Liver (tissue), 8 donors: ENCODE measurements at regions not wholly inside any gene's neighbourhood (a gene's known extent, or its start where the extent isn't known, plus 50 kb on each side); places are given as distances from the start of the nearest gene placed in this dataset.

Experiments used
- DNase-seq: peaks from one replicate; pipeline ENCODE4 v3.0.0-alpha.2; 2017; ENCODE audit warnings: low spot score
- H3K27ac ChIP-seq, 2 donors: one replicate each; pipeline ENCODE4 v1.7.0; 2013; ENCODE audit warnings: inconsistent platforms in 2 of 2, low read length in 2 of 2, control low read depth in 1 of 2, low read depth in 1 of 2, mild to moderate bottlenecking in 1 of 2
- H3K27me3 ChIP-seq, 4 donors: one replicate each; pipeline versions ENCODE4 v1.6.1 to v1.7.0; 2013; ENCODE audit warnings: low read length in 3 of 4, inconsistent platforms in 1 of 4, mild to moderate bottlenecking in 1 of 4, moderate library complexity in 1 of 4; ENCODE audit not compliant: control insufficient read depth in 4 of 4, insufficient read depth in 4 of 4
- H3K36me3 ChIP-seq, 4 donors: one replicate each; pipeline versions ENCODE4 v1.6.1 to v1.7.0; 2013; ENCODE audit warnings: low read length in 3 of 4, mild to moderate bottlenecking in 3 of 4, low read depth in 1 of 4, moderate library complexity in 1 of 4; ENCODE audit not compliant: control insufficient read depth in 4 of 4, insufficient read depth in 3 of 4
- H3K4me1 ChIP-seq, 4 donors: one replicate each; pipeline versions ENCODE4 v1.6.1 to v1.7.0; 2013; ENCODE audit warnings: low read length in 3 of 4, mild to moderate bottlenecking in 3 of 4, moderate library complexity in 1 of 4; ENCODE audit not compliant: control insufficient read depth in 4 of 4, insufficient read depth in 4 of 4
- H3K4me3 ChIP-seq, 3 donors: one replicate each; pipeline versions ENCODE4 v1.6.1 to v1.7.0; 2013; ENCODE audit warnings: low read length in 3 of 3, control low read depth in 1 of 3, low read depth in 1 of 3, mild to moderate bottlenecking in 1 of 3
- H3K9ac ChIP-seq, 2 donors: one replicate each; pipeline ENCODE4 v1.7.0; 2013; ENCODE audit warnings: low read length in 2 of 2, mild to moderate bottlenecking in 2 of 2, moderate library complexity in 2 of 2, control low read depth in 1 of 2, low read depth in 1 of 2
- H3K9me3 ChIP-seq, 4 donors: one replicate each; pipeline versions ENCODE4 v1.6.1 to v1.7.0; 2013; ENCODE audit warnings: low read length in 3 of 4; ENCODE audit not compliant: control insufficient read depth in 4 of 4
- EGR1 ChIP-seq, 2 donors: IDR thresholded peaks; 2 replicates each; pipeline ENCODE4 v1.6.1; 2016 to 2018; ENCODE audit warnings: antibody characterized with exemption in 2 of 2, low read depth in 2 of 2
- FOXA1 ChIP-seq: IDR thresholded peaks from 2 replicates; pipeline ENCODE4 v1.6.1; 2016; ENCODE audit warnings: antibody characterized with exemption
- FOXA2 ChIP-seq: IDR thresholded peaks from 2 replicates; pipeline ENCODE4 v1.6.1; 2016; ENCODE audit warnings: antibody characterized with exemption
- HNF4G ChIP-seq: IDR thresholded peaks from 2 replicates; pipeline ENCODE4 v1.6.1; 2016; ENCODE audit warnings: antibody characterized with exemption
- RAD21 ChIP-seq, 2 donors: IDR thresholded peaks; 2 replicates each; pipeline ENCODE4 v1.6.1; 2016; ENCODE audit warnings: antibody characterized with exemption in 2 of 2, mild to moderate bottlenecking in 2 of 2
- RXRA ChIP-seq, 2 donors: IDR thresholded peaks; 2 replicates each; pipeline ENCODE4 v1.6.1; 2017 to 2018; ENCODE audit warnings: antibody characterized with exemption in 2 of 2, mild to moderate bottlenecking in 1 of 2
- TAF1 ChIP-seq: conservative IDR thresholded peaks from 2 replicates; pipeline ENCODE4 v1.6.1; 2016; ENCODE audit warnings: antibody characterized with exemption, mild to moderate bottlenecking
- YY1 ChIP-seq: IDR thresholded peaks from 2 replicates; pipeline ENCODE4 v1.6.1; 2016; ENCODE audit warnings: antibody characterized with exemption, mild to moderate bottlenecking
- WGBS: extraction: QIAGEN DNeasy Blood & Tissue Kit; methylation state at CpG from one replicate; pipeline ENCODE4 v1.1.7; 2013; 5-methylcytosine and 5-hydroxymethylcytosine counted together
- TF ChIP-seq, protein P1 (sequence below): fragments of 150-350 bp; IDR thresholded peaks from 2 replicates; pipeline ENCODE4 v1.5.1; 2017; ENCODE audit warnings: improper control_type of control experiment, low read depth, low read length; ENCODE audit not compliant: missing input control
- TF ChIP-seq, protein P2 (sequence below): IDR thresholded peaks from 2 replicates; pipeline ENCODE4 v1.6.1; 2016; ENCODE audit warnings: antibody characterized with exemption, mild to moderate bottlenecking
- TF ChIP-seq, protein P3 (sequence below): IDR thresholded peaks from 2 replicates; pipeline ENCODE4 v1.6.1; 2016; ENCODE audit warnings: antibody characterized with exemption
- donor health status: healthy.
- donor health status: healthy.
- donor health status: healthy.
- donor health status: healthy.
- donor health status: healthy.

DNA sequence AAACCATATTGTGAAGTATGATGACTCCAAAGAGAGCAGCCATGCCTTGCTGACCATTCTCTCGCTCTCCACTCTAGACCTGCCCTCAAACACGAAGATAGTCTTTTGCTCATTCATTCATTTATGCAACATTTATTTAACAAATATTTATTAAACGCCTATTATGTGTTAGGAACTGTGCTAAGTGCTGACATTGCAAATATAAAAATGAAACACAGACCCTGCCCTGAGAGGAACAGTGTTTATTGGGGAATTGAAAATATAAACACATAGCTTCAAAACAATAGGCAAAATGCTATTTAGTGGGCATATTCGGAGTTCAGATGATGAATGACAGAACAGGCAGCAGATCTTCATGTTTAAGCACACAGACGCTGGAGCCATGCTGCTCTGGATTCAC, 213.6 kb downstream of the NUF2 start:
- Histone ChIP-seq H3K36me3 (no peaks in the 10 kb centered on the region), H3K9me3 (no peaks in the 10 kb centered on the region), H3K27ac (no peak overlapping the region), H3K4me1 (no peaks in the 10 kb centered on the region), H3K9ac (no peak overlapping the region), H3K4me3 (no peak overlapping the region), H3K27me3 (no peaks in the 10 kb centered on the region)
- no peak for DNase-seq
- TF ChIP-seq, protein P1, sequence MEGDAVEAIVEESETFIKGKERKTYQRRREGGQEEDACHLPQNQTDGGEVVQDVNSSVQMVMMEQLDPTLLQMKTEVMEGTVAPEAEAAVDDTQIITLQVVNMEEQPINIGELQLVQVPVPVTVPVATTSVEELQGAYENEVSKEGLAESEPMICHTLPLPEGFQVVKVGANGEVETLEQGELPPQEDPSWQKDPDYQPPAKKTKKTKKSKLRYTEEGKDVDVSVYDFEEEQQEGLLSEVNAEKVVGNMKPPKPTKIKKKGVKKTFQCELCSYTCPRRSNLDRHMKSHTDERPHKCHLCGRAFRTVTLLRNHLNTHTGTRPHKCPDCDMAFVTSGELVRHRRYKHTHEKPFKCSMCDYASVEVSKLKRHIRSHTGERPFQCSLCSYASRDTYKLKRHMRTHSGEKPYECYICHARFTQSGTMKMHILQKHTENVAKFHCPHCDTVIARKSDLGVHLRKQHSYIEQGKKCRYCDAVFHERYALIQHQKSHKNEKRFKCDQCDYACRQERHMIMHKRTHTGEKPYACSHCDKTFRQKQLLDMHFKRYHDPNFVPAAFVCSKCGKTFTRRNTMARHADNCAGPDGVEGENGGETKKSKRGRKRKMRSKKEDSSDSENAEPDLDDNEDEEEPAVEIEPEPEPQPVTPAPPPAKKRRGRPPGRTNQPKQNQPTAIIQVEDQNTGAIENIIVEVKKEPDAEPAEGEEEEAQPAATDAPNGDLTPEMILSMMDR: no peak
- TF ChIP-seq RXRA (IDR thresholded peaks at IDR 0.05): no peak
- TF ChIP-seq, protein P2, sequence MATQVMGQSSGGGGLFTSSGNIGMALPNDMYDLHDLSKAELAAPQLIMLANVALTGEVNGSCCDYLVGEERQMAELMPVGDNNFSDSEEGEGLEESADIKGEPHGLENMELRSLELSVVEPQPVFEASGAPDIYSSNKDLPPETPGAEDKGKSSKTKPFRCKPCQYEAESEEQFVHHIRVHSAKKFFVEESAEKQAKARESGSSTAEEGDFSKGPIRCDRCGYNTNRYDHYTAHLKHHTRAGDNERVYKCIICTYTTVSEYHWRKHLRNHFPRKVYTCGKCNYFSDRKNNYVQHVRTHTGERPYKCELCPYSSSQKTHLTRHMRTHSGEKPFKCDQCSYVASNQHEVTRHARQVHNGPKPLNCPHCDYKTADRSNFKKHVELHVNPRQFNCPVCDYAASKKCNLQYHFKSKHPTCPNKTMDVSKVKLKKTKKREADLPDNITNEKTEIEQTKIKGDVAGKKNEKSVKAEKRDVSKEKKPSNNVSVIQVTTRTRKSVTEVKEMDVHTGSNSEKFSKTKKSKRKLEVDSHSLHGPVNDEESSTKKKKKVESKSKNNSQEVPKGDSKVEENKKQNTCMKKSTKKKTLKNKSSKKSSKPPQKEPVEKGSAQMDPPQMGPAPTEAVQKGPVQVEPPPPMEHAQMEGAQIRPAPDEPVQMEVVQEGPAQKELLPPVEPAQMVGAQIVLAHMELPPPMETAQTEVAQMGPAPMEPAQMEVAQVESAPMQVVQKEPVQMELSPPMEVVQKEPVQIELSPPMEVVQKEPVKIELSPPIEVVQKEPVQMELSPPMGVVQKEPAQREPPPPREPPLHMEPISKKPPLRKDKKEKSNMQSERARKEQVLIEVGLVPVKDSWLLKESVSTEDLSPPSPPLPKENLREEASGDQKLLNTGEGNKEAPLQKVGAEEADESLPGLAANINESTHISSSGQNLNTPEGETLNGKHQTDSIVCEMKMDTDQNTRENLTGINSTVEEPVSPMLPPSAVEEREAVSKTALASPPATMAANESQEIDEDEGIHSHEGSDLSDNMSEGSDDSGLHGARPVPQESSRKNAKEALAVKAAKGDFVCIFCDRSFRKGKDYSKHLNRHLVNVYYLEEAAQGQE: no peak
- WGBS: 72% methylated on average over 5 of the region's 5 CpGs

DNA sequence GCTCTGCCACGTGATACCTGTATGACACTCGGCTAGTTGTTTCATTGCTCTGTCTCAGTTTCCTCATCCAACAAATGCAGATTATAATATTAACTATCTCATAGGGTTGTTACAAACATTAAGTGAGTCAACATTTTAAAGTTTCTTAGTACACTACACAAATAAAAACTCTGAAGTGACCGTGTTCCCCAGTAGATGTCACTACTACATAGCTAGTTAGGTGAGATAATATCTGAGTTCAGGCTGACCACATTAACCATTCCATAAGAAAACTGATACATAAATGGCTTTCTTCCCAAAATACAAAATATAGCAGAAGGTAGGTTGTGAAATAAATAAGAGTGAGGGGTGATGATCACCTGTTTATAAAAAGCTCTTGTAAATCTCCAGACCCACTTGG, 214.1 kb downstream of the NUF2 start:
- 52% methylated on average over 3 of the region's 3 CpGs for WGBS
- no peaks in the 10 kb centered on the region for H3K27me3 ChIP-seq
- no peaks in the 10 kb centered on the region for H3K36me3 ChIP-seq
- TF ChIP-seq RXRA (IDR thresholded peaks at IDR 0.05): no peak
- TF ChIP-seq, protein P1: peak; percentile 33
- no peak for TF ChIP-seq TAF1
- TF ChIP-seq, protein P3, sequence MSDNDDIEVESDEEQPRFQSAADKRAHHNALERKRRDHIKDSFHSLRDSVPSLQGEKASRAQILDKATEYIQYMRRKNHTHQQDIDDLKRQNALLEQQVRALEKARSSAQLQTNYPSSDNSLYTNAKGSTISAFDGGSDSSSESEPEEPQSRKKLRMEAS: no peak
- TF ChIP-seq YY1: no peak
- TF ChIP-seq FOXA2: no peak
- TF ChIP-seq RAD21 (IDR thresholded peaks at IDR 0.05): peak; percentile 69 to 72
- TF ChIP-seq HNF4G: no peak
- TF ChIP-seq EGR1 (IDR thresholded peaks at IDR 0.05; ENCODE audit: low read depth in 2 of 2): no peak
- TF ChIP-seq FOXA1: no peak
- H3K4me1 ChIP-seq: no peaks in the 10 kb centered on the region
- no peak overlapping the region for H3K27ac ChIP-seq
- DNase-seq: no peak
- no peak overlapping the region for H3K4me3 ChIP-seq
- H3K9me3 ChIP-seq: no peaks in the 10 kb centered on the region
- no peak overlapping the region for H3K9ac ChIP-seq
